ENCODE measurements at regions not wholly inside any gene's neighbourhood (a gene's known extent, or its start where the extent isn't known, plus 50 kb on each side); places are given as distances from the start of the nearest gene placed in this dataset.

DNA sequence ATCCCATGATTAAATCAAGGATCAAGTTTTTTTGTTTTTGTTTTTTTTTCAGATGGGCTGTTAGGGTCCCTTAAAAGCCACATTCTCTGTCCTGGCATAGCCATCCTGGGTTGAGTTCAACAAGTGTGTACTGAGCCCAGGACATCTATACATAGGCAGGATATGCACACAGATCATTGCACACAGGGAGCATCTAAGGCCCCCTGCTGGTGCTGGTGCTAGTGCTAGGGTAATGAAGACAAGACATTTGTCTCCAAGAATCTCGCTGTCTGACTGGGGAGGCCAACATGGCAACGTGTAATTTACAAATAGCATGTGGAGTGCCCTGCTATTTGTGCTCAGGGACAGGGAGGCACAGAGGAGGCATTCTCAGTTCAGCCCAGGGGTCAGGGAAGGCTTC lies 124.5 kb downstream of the VAPA start:
- H2BK120ac ChIP-seq (ENCODE audit: low read depth, low read length) = peak overlapping the region; percentile 5; the same call in 1 of the 2 replicates

More for the DNA sequence above, 124.5 kb downstream of the VAPA start:
- H3K56ac ChIP-seq (ENCODE audit: extremely low read depth, insufficient read depth, low read length) = no peak overlapping the region
- no peak for ATAC-seq (ENCODE audit: low read depth)
- ChIA-PET POLR2A (ENCODE audit: unreplicated experiment) (no interaction called here), CTCF (no interaction called here)
- H3K4me2 ChIP-seq (ENCODE audit: low read depth, low read length) = no peak overlapping the region
- no peak overlapping the region for H2BK20ac ChIP-seq (ENCODE audit: low read depth, low read length)
- no peak overlapping the region for H2AK9ac ChIP-seq (replicated peaks; ENCODE audit: low read depth, low read length, poor library complexity)
- no peak overlapping the region for H3K27ac ChIP-seq (ENCODE audit: insufficient read depth, low read length)
- H4K20me1 ChIP-seq (ENCODE audit: insufficient read depth, low read length) = no peaks in the 10 kb centered on the region
- no peak overlapping the region for H3K18ac ChIP-seq (ENCODE audit: low read depth, low read length)
- in situ Hi-C loops (cut with MboI; ENCODE audit: low sequenced_read_pairs) (no loop called here), dilution Hi-C loops (cut with HindIII; ENCODE audit: low sequenced_read_pairs, unreplicated experiment) (no loop called here), intact Hi-C loops (cut with micrococcal nuclease) (no loop called here)
- H3K27me3 ChIP-seq (ENCODE audit: control insufficient read depth, insufficient read depth, low read length) = no peaks in the 10 kb centered on the region
- no peak overlapping the region for H3K9ac ChIP-seq (ENCODE audit: low read depth, low read length)
- no peak overlapping the region for H3K4me3 ChIP-seq (ENCODE audit: insufficient read depth, low read depth, low read length)
- H3K23ac ChIP-seq (ENCODE audit: low read depth, low read length) = no peak overlapping the region
- no peaks in the 10 kb centered on the region for H3K36me3 ChIP-seq (ENCODE audit: control insufficient read depth, insufficient read depth, low read length)
- H3K9me1 ChIP-seq (ENCODE audit: insufficient read depth, low read length) = no peaks in the 10 kb centered on the region; the same call in 1 of the 2 replicates
- no peak for DNase-seq
- no TSS peak for BruUV-seq (replicated peaks)
- H4K5ac ChIP-seq (ENCODE audit: low read depth, low read length) = no peak overlapping the region
- no peak overlapping the region for H2AFZ ChIP-seq (replicated peaks; ENCODE audit: low read length, poor library complexity)
- H2BK15ac ChIP-seq (ENCODE audit: low read depth, low read length) = peak overlapping the region; percentile 32; the same call in 1 of the 3 replicates
- TF ChIP-seq, protein P1, sequence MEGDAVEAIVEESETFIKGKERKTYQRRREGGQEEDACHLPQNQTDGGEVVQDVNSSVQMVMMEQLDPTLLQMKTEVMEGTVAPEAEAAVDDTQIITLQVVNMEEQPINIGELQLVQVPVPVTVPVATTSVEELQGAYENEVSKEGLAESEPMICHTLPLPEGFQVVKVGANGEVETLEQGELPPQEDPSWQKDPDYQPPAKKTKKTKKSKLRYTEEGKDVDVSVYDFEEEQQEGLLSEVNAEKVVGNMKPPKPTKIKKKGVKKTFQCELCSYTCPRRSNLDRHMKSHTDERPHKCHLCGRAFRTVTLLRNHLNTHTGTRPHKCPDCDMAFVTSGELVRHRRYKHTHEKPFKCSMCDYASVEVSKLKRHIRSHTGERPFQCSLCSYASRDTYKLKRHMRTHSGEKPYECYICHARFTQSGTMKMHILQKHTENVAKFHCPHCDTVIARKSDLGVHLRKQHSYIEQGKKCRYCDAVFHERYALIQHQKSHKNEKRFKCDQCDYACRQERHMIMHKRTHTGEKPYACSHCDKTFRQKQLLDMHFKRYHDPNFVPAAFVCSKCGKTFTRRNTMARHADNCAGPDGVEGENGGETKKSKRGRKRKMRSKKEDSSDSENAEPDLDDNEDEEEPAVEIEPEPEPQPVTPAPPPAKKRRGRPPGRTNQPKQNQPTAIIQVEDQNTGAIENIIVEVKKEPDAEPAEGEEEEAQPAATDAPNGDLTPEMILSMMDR (conservative IDR thresholded peaks at IDR 0.05; ENCODE audit: low read depth, low read length) = no peak
- TF ChIP-seq POLR2A (IDR thresholded peaks at IDR 0.05; ENCODE audit: low read depth, low read length) = no peak
- TF ChIP-seq, protein P2, sequence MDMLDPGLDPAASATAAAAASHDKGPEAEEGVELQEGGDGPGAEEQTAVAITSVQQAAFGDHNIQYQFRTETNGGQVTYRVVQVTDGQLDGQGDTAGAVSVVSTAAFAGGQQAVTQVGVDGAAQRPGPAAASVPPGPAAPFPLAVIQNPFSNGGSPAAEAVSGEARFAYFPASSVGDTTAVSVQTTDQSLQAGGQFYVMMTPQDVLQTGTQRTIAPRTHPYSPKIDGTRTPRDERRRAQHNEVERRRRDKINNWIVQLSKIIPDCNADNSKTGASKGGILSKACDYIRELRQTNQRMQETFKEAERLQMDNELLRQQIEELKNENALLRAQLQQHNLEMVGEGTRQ (IDR thresholded peaks at IDR 0.05; ENCODE audit: low read depth, low read length) = no peak
- no peak overlapping the region for H4K91ac ChIP-seq (ENCODE audit: insufficient read depth, low read depth, low read length)
- peaks cover 2% of the 10 kb centered on the region; the same call in 1 of the 2 replicates for H3K4me1 ChIP-seq (ENCODE audit: control insufficient read depth, insufficient read depth, low read length)
- H3K4ac ChIP-seq (ENCODE audit: low read depth, low read length) = peak overlapping the region; percentile 39
- H4K8ac ChIP-seq (ENCODE audit: low read depth in 2 of 2, low read length in 2 of 2) = no peak overlapping the region
- no peak overlapping the region for H2BK5ac ChIP-seq (ENCODE audit: low read depth, low read length, poor library complexity, severe bottlenecking)
- WGBS, 2 experiments (ENCODE audit: extremely low coverage in 2 of 2, insufficient read length in 1 of 2) = 20% methylated on average over 1 of the region's 2 CpGs; no CpG with 5 or more reads in 1 of the 2 experiments
- H3K79me1 ChIP-seq (ENCODE audit: low read depth in 1 of 2, low read length in 2 of 2) = no peaks in the 10 kb centered on the region
- peak overlapping the region; percentile 27; the same call in 1 of the 2 replicates for H2AK5ac ChIP-seq (ENCODE audit: low read depth, low read length)
- H3K14ac ChIP-seq (replicated peaks; ENCODE audit: low read depth, low read length) = no peak overlapping the region
- peaks cover 6% of the 10 kb centered on the region for H3K9me3 ChIP-seq (ENCODE audit: control insufficient read depth, insufficient read depth, low read length)

Measured in IMR-90 (cell line).